Fibroblast of pulmonary artery (primary cell): ENCODE measurements at regions not wholly inside any gene's neighbourhood (a gene's known extent, or its start where the extent isn't known, plus 50 kb on each side); places are given as distances from the start of the nearest gene placed in this dataset.
"Not testable (repeated sequence)": the region's sequence is repeated elsewhere in the genome, so short reads cannot be mapped to it uniquely, and the experiment has no call there.

Experiments
- DNase-seq: peaks from one replicate; pipeline ENCODE4 v3.0.0-alpha.2; 2010; ENCODE audit warnings: low read depth
- H3K4me3 ChIP-seq: replicated peaks from 2 replicates; pipeline ENCODE4 v1.5.1; 2011; ENCODE audit warnings: low read depth, mild to moderate bottlenecking, control low read depth, low read length, moderate library complexity
- CTCF ChIP-seq: IDR thresholded peaks from 2 replicates; pipeline ENCODE4 v1.5.1; 2011; ENCODE audit warnings: mild to moderate bottlenecking, control low read depth, low read length, inconsistent platforms; ENCODE audit errors: missing control alignments

GRCh38 chr11:92168936-92169335 lies 55.7 kb upstream of the FAT3 start:
- H3K4me3 ChIP-seq, result no peak overlapping the region
- DNase-seq, result no peak
- no peak for TF ChIP-seq CTCF

DNA sequence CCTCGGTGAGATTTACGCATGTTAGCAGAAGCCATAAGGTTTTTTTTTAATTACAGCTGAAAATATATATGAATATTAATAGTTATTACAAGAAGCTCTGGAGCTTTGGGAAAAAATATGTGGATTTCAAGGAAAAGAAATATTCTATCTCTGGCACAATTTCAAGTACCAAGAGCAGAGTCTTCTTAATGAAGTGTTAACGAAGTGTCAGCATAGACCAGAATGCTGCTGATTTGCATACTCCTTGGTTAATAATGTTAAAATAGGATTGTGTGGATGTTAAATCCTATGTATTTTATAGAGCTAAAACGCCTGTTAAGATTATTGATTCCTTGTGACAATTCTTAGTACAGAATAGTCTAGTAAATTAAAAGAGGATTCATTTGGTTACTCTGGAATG lies 57.0 kb upstream of the FAT3 start:
- TF ChIP-seq CTCF, result no peak

GRCh38 chr11:92166335-92166734 lies 58.3 kb upstream of the FAT3 start:
- DNase-seq, result no peak

More for the DNA sequence above, 57.0 kb upstream of the FAT3 start:
- no peak overlapping the region for H3K4me3 ChIP-seq
- DNase-seq, result no peak

DNA sequence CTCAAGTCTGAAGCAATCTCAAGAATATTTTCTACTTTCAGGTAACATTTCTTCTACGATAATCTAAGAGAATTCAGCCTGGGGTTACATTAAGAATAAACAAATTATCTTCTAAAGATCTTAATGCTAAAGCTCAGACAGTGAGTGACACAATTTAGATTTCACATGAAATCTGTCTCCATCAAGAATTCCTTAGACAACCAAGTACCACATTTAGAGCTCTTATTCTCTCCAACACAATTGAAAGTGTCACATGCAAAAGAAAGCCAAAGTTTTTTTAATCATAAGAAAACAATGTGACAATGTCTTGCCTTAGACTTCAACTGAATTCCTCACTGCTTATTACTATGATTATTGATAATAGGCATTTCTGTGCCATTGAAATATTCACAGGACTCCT lies 60.7 kb upstream of the FAT3 start:
- no peak for TF ChIP-seq CTCF
- H3K4me3 ChIP-seq, result no peak overlapping the region
- no peak for DNase-seq

More at GRCh38 chr11:92166335-92166734, 58.3 kb upstream of the FAT3 start:
- H3K4me3 ChIP-seq, result no peak overlapping the region
- no peak for TF ChIP-seq CTCF

GRCh38 chr11:92162776-92163175 lies 61.8 kb upstream of the FAT3 start:
- no peak overlapping the region for H3K4me3 ChIP-seq
- no peak for TF ChIP-seq CTCF
- DNase-seq, result no peak

- no peak overlapping the region for H3K4me3 ChIP-seq
- no peak for DNase-seq
- TF ChIP-seq CTCF, result no peak
Observed at GRCh38 chr11:92159931-92160330, 64.7 kb upstream of the FAT3 start.

- not testable (repeated sequence) for H3K4me3 ChIP-seq, DNase-seq
Observed at GRCh38 chr11:92157390-92157789, 67.2 kb upstream of the FAT3 start.

GRCh38 chr11:92154611-92155010 lies 70.0 kb upstream of the FAT3 start:
- no peak for TF ChIP-seq CTCF
- no peak overlapping the region for H3K4me3 ChIP-seq
- DNase-seq, result no peak
